Dermis blood vessel endothelial cell (primary cell): ENCODE measurements at regions not wholly inside any gene's neighbourhood (a gene's known extent, or its start where the extent isn't known, plus 50 kb on each side); places are given as distances from the start of the nearest gene placed in this dataset.

ENCODE experiments used
- DNase-seq: peaks from one replicate; pipeline ENCODE4 v3.0.0; 2010

GRCh38 chr10:8568401-8568800 lies 513.9 kb downstream of the GATA3 start:
- no peak for DNase-seq

- no peak for DNase-seq
These were observed 521.1 kb downstream of the GATA3 start for GRCh38 chr10:8575620-8576019.

GRCh38 chr10:8576281-8576680 lies 521.8 kb downstream of the GATA3 start:
- DNase-seq = no peak

GRCh38 chr10:8576911-8577310 lies 522.4 kb downstream of the GATA3 start:
- no peak for DNase-seq

- no peak for DNase-seq
These were observed 523.2 kb downstream of the GATA3 start for GRCh38 chr10:8577686-8578085.

- no peak for DNase-seq
These were observed 527.2 kb downstream of the GATA3 start for GRCh38 chr10:8581521-8582225.

- no peak for DNase-seq
These were observed 528.6 kb downstream of the GATA3 start for GRCh38 chr10:8583096-8583495.

GRCh38 chr10:8584666-8585065 lies 530.2 kb downstream of the GATA3 start:
- no peak for DNase-seq

- no peak for DNase-seq
These were observed 532.0 kb downstream of the GATA3 start for GRCh38 chr10:8586504-8586903.

- DNase-seq = no peak
These were observed 533.6 kb downstream of the GATA3 start for GRCh38 chr10:8588135-8588534.

- DNase-seq = no peak
These were observed 536.0 kb downstream of the GATA3 start for GRCh38 chr10:8590518-8590917.

GRCh38 chr10:8591640-8592039 lies 537.2 kb downstream of the GATA3 start:
- no peak for DNase-seq

- DNase-seq = no peak
These were observed 539.7 kb downstream of the GATA3 start for GRCh38 chr10:8594176-8594575.

- no peak for DNase-seq
These were observed 540.2 kb downstream of the GATA3 start for GRCh38 chr10:8594711-8595110.

GRCh38 chr10:8595140-8595539 lies 540.7 kb downstream of the GATA3 start:
- DNase-seq = no peak

GRCh38 chr10:8596929-8597472 lies 542.5 kb downstream of the GATA3 start:
- DNase-seq = no peak

- no peak for DNase-seq
These were observed 545.7 kb downstream of the GATA3 start for GRCh38 chr10:8600192-8600591.

GRCh38 chr10:8602821-8603220 lies 548.3 kb downstream of the GATA3 start:
- DNase-seq = no peak

- no peak for DNase-seq
These were observed 559.6 kb downstream of the GATA3 start for GRCh38 chr10:8614054-8614565.

GRCh38 chr10:8615118-8615517 lies 560.6 kb downstream of the GATA3 start:
- DNase-seq = no peak

- no peak for DNase-seq
These were observed 561.7 kb downstream of the GATA3 start for GRCh38 chr10:8616166-8616565.

GRCh38 chr10:8617792-8618191 lies 563.3 kb downstream of the GATA3 start:
- no peak for DNase-seq

- DNase-seq = no peak
These were observed 564.3 kb downstream of the GATA3 start for GRCh38 chr10:8618834-8619233.

- DNase-seq = no peak
These were observed 573.9 kb downstream of the GATA3 start for GRCh38 chr10:8628351-8628750.

- no peak for DNase-seq
These were observed 579.4 kb downstream of the GATA3 start for GRCh38 chr10:8633909-8634308.
